Neural cell (in vitro differentiated cells): ENCODE measurements at regions not wholly inside any gene's neighbourhood (a gene's known extent, or its start where the extent isn't known, plus 50 kb on each side); places are given as distances from the start of the nearest gene placed in this dataset.

ENCODE experiments used
- H2AFZ ChIP-seq: fragments of 200-600, 300-800 bp; sonication (generic), shearing (Covaris generic); 2 replicates; pipeline ENCODE4 v1.6.0; 2014; ENCODE audit warnings: low read depth, mild to moderate bottlenecking, antibody characterized with exemption, low read length, moderate library complexity
- H3F3A ChIP-seq: fragments of 200-600 bp; shearing (Covaris generic); 2 replicates; pipeline ENCODE4 v1.6.1; 2016; ENCODE audit warnings: mild to moderate bottlenecking, moderate library complexity, mixed read lengths, antibody characterized with exemption, low read length; ENCODE audit not compliant: insufficient read depth, poor library complexity, severe bottlenecking
- H3K27ac ChIP-seq: fragments of 200-600, 300-800 bp; sonication (generic), shearing (Covaris generic); 2 replicates; pipeline ENCODE4 v1.5.1; 2014; ENCODE audit warnings: mild to moderate bottlenecking, low read length, moderate library complexity
- H3K27me3 ChIP-seq: fragments of 300-800, 200-600 bp; sonication (generic), shearing (Covaris generic); 2 replicates; pipeline ENCODE4 v1.6.0; 2014; ENCODE audit warnings: mild to moderate bottlenecking, low read depth, low read length, moderate library complexity; ENCODE audit not compliant: insufficient read depth
- H3K36me3 ChIP-seq: fragments of 300-800, 200-600 bp; sonication (generic), shearing (Covaris generic); 2 replicates; pipeline ENCODE4 v1.5.1; 2014; ENCODE audit warnings: mild to moderate bottlenecking, antibody characterized with exemption, low read length, moderate library complexity; ENCODE audit not compliant: insufficient read depth
- H3K4me2 ChIP-seq: fragments of 300-800, 200-600 bp; sonication (generic), shearing (Covaris generic); 2 replicates; pipeline ENCODE4 v1.6.0; 2014; ENCODE audit warnings: mild to moderate bottlenecking, low read length
- H3K4me3 ChIP-seq: fragments of 300-800, 200-600 bp; sonication (generic), shearing (Covaris generic); 2 replicates; pipeline ENCODE4 v1.5.1; 2014; ENCODE audit warnings: mild to moderate bottlenecking, low read length, moderate library complexity
- H3K79me2 ChIP-seq: fragments of 200-600 bp; shearing (Covaris generic); replicated peaks from 2 replicates; pipeline ENCODE4 v1.6.0; 2014; ENCODE audit warnings: mild to moderate bottlenecking, low read length, moderate library complexity; ENCODE audit not compliant: insufficient read depth
- H3K9ac ChIP-seq: fragments of 300-800, 200-600 bp; sonication (generic), shearing (Covaris generic); 2 replicates; pipeline ENCODE4 v1.6.1; 2016; ENCODE audit warnings: mild to moderate bottlenecking, low read length, mixed read lengths
- H3K9me2 ChIP-seq: fragments of 200-600 bp; shearing (Covaris generic); 2 replicates; pipeline ENCODE4 v1.6.1; 2016; ENCODE audit warnings: mild to moderate bottlenecking, low read length, mixed read lengths; ENCODE audit not compliant: insufficient read depth
- H3K9me3 ChIP-seq: fragments of 200-600, 300-800 bp; sonication (generic), shearing (Covaris generic); 2 replicates; pipeline ENCODE4 v1.6.1; 2016; ENCODE audit warnings: mild to moderate bottlenecking, mixed run types, low read length, moderate library complexity, mixed read lengths
- H4K20me1 ChIP-seq: fragments of 200-600 bp; shearing (Covaris generic); 2 replicates; pipeline ENCODE4 v1.6.1; 2016; ENCODE audit warnings: mild to moderate bottlenecking, mixed run types; ENCODE audit not compliant: insufficient read depth
- EP300 ChIP-seq: fragments of 450-650 bp; conservative IDR thresholded peaks from 2 replicates; pipeline ENCODE4 v1.6.1; 2014; ENCODE audit warnings: antibody characterized with exemption, mild to moderate bottlenecking, moderate library complexity; ENCODE audit not compliant: poor library complexity, severe bottlenecking
- EZH2 ChIP-seq: fragments of 200-600, 300-800 bp; shearing (Covaris generic), sonication (generic); IDR thresholded peaks from 2 replicates; pipeline ENCODE4 v1.6.1; 2014; ENCODE audit warnings: antibody characterized with exemption, low read length, borderline replicate concordance, mild to moderate bottlenecking; ENCODE audit not compliant: insufficient read depth, poor library complexity, severe bottlenecking
- MXI1 ChIP-seq: fragments of 450-650 bp; conservative IDR thresholded peaks from 2 replicates; pipeline ENCODE4 v1.6.1; 2014; ENCODE audit warnings: antibody characterized with exemption, mild to moderate bottlenecking; ENCODE audit not compliant: poor library complexity, severe bottlenecking
- POLR2AphosphoS5 ChIP-seq: IDR thresholded peaks from 2 replicates; pipeline ENCODE4 v1.6.1; 2012
- RAD21 ChIP-seq: fragments of 450-650 bp; conservative IDR thresholded peaks from 2 replicates; pipeline ENCODE4 v1.6.1; 2014; ENCODE audit warnings: antibody characterized with exemption, mild to moderate bottlenecking, moderate library complexity
- SMC3 ChIP-seq: fragments of 450-650 bp; conservative IDR thresholded peaks from 2 replicates; pipeline ENCODE4 v1.6.1; 2014; ENCODE audit warnings: antibody characterized with exemption, mild to moderate bottlenecking, moderate library complexity; ENCODE audit not compliant: poor library complexity
- TAF1 ChIP-seq: IDR thresholded peaks from 2 replicates; pipeline ENCODE4 v1.6.1; 2012; ENCODE audit warnings: low read depth
- TF ChIP-seq, protein P1 (sequence below): fragments of 450-650 bp; IDR thresholded peaks from 2 replicates; pipeline ENCODE4 v1.5.1; 2014; ENCODE audit warnings: antibody characterized with exemption, mild to moderate bottlenecking, moderate library complexity; ENCODE audit not compliant: poor library complexity, severe bottlenecking
- TF ChIP-seq, protein P2 (sequence below): IDR thresholded peaks from 2 replicates; pipeline ENCODE4 v1.6.1; 2012; ENCODE audit warnings: borderline replicate concordance

DNA sequence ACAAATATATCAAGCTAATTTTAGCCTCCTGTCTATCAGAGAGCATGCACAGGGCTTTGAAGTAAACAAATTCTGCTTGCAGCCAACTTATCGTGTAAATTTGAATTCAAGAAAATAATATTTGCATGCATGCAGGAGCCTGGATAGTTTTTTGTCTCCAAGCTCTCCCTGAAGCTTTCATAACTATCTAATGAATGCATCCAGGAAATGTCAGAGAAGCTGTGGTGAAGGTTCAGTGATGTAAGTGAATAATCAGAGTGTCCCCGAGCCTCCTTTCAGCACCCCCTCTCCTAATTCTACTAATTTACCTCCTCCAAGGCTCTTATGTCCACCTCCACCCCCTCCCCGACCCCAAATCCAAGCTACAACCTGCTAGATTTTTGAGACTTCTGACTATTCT lies 172.0 kb upstream of the ZNF32 start:
- Histone ChIP-seq H3K9ac (no peak overlapping the region), H3F3A (no peaks in the 10 kb centered on the region), H4K20me1 (no peaks in the 10 kb centered on the region), H3K4me3 (no peak overlapping the region), H3K27ac (no peak overlapping the region), H2AFZ (no peak overlapping the region), H3K27me3 (no peaks in the 10 kb centered on the region), H3K79me2 (no peaks in the 10 kb centered on the region), H3K9me3 (no peaks in the 10 kb centered on the region), H3K9me2 (no peaks in the 10 kb centered on the region), H3K36me3 (no peaks in the 10 kb centered on the region), H3K4me2 (no peak overlapping the region)
- TF ChIP-seq SMC3 (no peak), POLR2AphosphoS5 (no peak), TAF1 (no peak), RAD21 (no peak), MXI1 (no peak), EP300 (no peak), EZH2 (no peak)
- TF ChIP-seq, protein P1, sequence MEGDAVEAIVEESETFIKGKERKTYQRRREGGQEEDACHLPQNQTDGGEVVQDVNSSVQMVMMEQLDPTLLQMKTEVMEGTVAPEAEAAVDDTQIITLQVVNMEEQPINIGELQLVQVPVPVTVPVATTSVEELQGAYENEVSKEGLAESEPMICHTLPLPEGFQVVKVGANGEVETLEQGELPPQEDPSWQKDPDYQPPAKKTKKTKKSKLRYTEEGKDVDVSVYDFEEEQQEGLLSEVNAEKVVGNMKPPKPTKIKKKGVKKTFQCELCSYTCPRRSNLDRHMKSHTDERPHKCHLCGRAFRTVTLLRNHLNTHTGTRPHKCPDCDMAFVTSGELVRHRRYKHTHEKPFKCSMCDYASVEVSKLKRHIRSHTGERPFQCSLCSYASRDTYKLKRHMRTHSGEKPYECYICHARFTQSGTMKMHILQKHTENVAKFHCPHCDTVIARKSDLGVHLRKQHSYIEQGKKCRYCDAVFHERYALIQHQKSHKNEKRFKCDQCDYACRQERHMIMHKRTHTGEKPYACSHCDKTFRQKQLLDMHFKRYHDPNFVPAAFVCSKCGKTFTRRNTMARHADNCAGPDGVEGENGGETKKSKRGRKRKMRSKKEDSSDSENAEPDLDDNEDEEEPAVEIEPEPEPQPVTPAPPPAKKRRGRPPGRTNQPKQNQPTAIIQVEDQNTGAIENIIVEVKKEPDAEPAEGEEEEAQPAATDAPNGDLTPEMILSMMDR: no peak
- TF ChIP-seq, protein P2, sequence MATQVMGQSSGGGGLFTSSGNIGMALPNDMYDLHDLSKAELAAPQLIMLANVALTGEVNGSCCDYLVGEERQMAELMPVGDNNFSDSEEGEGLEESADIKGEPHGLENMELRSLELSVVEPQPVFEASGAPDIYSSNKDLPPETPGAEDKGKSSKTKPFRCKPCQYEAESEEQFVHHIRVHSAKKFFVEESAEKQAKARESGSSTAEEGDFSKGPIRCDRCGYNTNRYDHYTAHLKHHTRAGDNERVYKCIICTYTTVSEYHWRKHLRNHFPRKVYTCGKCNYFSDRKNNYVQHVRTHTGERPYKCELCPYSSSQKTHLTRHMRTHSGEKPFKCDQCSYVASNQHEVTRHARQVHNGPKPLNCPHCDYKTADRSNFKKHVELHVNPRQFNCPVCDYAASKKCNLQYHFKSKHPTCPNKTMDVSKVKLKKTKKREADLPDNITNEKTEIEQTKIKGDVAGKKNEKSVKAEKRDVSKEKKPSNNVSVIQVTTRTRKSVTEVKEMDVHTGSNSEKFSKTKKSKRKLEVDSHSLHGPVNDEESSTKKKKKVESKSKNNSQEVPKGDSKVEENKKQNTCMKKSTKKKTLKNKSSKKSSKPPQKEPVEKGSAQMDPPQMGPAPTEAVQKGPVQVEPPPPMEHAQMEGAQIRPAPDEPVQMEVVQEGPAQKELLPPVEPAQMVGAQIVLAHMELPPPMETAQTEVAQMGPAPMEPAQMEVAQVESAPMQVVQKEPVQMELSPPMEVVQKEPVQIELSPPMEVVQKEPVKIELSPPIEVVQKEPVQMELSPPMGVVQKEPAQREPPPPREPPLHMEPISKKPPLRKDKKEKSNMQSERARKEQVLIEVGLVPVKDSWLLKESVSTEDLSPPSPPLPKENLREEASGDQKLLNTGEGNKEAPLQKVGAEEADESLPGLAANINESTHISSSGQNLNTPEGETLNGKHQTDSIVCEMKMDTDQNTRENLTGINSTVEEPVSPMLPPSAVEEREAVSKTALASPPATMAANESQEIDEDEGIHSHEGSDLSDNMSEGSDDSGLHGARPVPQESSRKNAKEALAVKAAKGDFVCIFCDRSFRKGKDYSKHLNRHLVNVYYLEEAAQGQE: no peak

DNA sequence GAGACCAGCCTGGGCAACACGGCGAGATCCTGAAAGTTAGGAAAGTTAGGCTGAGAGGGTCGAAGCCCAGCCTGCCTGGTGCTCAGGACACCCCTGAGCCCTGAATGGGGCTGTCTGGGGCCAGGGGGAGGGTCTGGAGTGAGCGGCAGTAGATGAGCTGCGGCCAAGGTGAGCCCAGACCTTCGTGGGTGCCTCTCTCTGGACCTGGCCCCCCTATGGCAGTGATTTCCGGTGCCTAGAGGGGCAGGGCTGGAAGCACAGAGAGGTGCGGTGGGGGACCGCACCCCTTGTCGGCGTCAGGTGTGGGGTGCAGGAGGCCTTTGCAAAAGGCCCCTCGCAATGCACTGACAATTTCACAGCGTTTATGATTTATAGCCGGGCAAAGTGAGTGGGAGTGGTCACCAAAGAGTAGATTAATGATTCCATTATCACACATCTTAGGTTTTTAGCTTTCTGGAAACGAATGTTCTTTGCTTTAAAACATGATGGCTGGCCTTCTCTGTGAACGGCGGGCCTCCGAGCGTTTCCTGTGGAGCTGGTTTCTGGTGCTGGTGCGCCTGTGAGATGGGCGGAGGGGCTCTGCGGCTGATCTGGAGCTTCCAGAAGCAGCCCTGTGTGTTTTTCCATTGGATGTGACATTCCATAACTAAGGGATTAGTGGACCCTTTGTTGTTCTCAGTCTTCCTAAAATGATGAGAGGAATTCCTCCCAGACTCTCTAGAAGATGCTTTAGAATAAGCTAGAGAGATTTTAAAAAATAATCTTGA lies 171.0 kb upstream of the ZNF32 start:
- H3K4me2 ChIP-seq: no peak overlapping the region
- H3K9ac ChIP-seq: no peak overlapping the region
- H3K36me3 ChIP-seq: no peaks in the 10 kb centered on the region
- no peaks in the 10 kb centered on the region for H3K9me2 ChIP-seq
- H3K27ac ChIP-seq: no peak overlapping the region
- no peaks in the 10 kb centered on the region for H3K27me3 ChIP-seq
- no peaks in the 10 kb centered on the region for H3K79me2 ChIP-seq
- no peaks in the 10 kb centered on the region for H3F3A ChIP-seq
- H3K4me3 ChIP-seq: no peak overlapping the region
- H3K9me3 ChIP-seq: no peaks in the 10 kb centered on the region
- H4K20me1 ChIP-seq: no peaks in the 10 kb centered on the region
- TF ChIP-seq RAD21 (no peak), MXI1 (no peak), EP300 (no peak), POLR2AphosphoS5 (no peak), SMC3 (no peak), TAF1 (no peak), EZH2 (no peak)
- TF ChIP-seq, protein P2: no peak
- TF ChIP-seq, protein P1: no peak
- H2AFZ ChIP-seq: no peak overlapping the region
